Sigmoid colon (tissue), 6 donors: ENCODE measurements at regions not wholly inside any gene's neighbourhood (a gene's known extent, or its start where the extent isn't known, plus 50 kb on each side); places are given as distances from the start of the nearest gene placed in this dataset.

Source experiments
- DNase-seq: peaks from one replicate; pipeline ENCODE4 v3.0.0-alpha.2; 2019
- H3K27ac ChIP-seq, 4 donors: fragments of 200-600 bp; sonication (generic); one replicate each; pipeline ENCODE4 v1.5.1; 2016 to 2019; ENCODE audit warnings: mild to moderate bottlenecking in 1 of 4
- H3K27me3 ChIP-seq, 3 donors: fragments of 200-600 bp; sonication (generic); one replicate each; pipeline ENCODE4 v1.5.1; 2019; ENCODE audit warnings: mild to moderate bottlenecking in 1 of 3
- H3K36me3 ChIP-seq, 4 donors: fragments of 200-600 bp; sonication (generic); one replicate each; pipeline ENCODE4 v1.5.1; 2016 to 2019
- H3K4me1 ChIP-seq, 4 donors: fragments of 200-600 bp; sonication (generic); one replicate each; pipeline ENCODE4 v1.5.1; 2017 to 2019
- H3K4me3 ChIP-seq, 4 donors: fragments of 200-600 bp; sonication (generic); one replicate each; pipeline ENCODE4 v1.5.1; 2017 to 2019; ENCODE audit warnings: mild to moderate bottlenecking in 2 of 4, moderate library complexity in 1 of 4
- H3K9me3 ChIP-seq, 4 donors: fragments of 200-600 bp in 3 of 4; sonication (generic) in 3 of 4; one replicate each; pipeline versions ENCODE4 v1.5.1 to v1.6.1; 2013 to 2019
- CTCF ChIP-seq, 4 experiments: fragments of 450-650 bp in 3 of 4; fragments of 200-600 bp in 1 of 4; IDR thresholded peaks; one replicate each; pipeline ENCODE4 v1.5.1; 2016 to 2019; ENCODE audit warnings: antibody characterized with exemption in 4 of 4, mild to moderate bottlenecking in 3 of 4, moderate library complexity in 2 of 4
- EP300 ChIP-seq, 4 donors: sonication (generic); formaldehyde crosslinking; IDR thresholded peaks; one replicate each; pipeline ENCODE4 v1.6.1; 2017; ENCODE audit warnings: antibody characterized with exemption in 4 of 4
- POLR2A ChIP-seq, 2 donors: fragments of 450-650 bp; IDR thresholded peaks; one replicate each; pipeline ENCODE4 v1.6.1; 2016; ENCODE audit warnings: antibody characterized with exemption in 2 of 2, mild to moderate bottlenecking in 2 of 2, moderate library complexity in 2 of 2
- POLR2AphosphoS5 ChIP-seq, 4 donors: sonication (generic); formaldehyde crosslinking; IDR thresholded peaks; one replicate each; pipeline ENCODE4 v1.6.1; 2017; ENCODE audit warnings: antibody characterized with exemption in 4 of 4
- WGBS, 2 donors: extraction: QIAGEN DNeasy Blood & Tissue Kit; methylation state at CpG; one replicate each; pipeline ENCODE4 v1.1.7; 2013; 5-methylcytosine and 5-hydroxymethylcytosine counted together
- intact Hi-C: fragments of 100-400 bp; cut with DNase I; formaldehyde crosslinking; loops from one replicate; pipeline ENCODE4 v1.15.1; 2023
- donor health status: healthy with polysubstance abuse.
- donor health status: healthy.

GRCh38 chr14:89504091-89504490, 87.1 kb upstream of the FOXN3 start:
- WGBS, 2 donors, result 80 to 84% methylated on average over 3 of the region's 3 CpGs
- DNase-seq, result no peak
- Histone ChIP-seq H3K4me1 (peaks cover 0 to 6% (median 0%) of the 10 kb centered on the region in 4 donors), H3K9me3 (no peaks in the 10 kb centered on the region), H3K27ac (no peak overlapping the region), H3K27me3 (no peaks in the 10 kb centered on the region), H3K36me3 (peaks cover 0 to 4% (median 0%) of the 10 kb centered on the region in 4 donors), H3K4me3 (no peak overlapping the region)
- intact Hi-C loops, result no loop called here
- no peak for TF ChIP-seq POLR2AphosphoS5 (IDR thresholded peaks at IDR 0.05)
- no peak for TF ChIP-seq CTCF (IDR thresholded peaks at IDR 0.05)
- no peak for TF ChIP-seq POLR2A (IDR thresholded peaks at IDR 0.05)
- no peak for TF ChIP-seq EP300 (IDR thresholded peaks at IDR 0.05)

GRCh38 chr14:89503431-89503996, 86.5 kb upstream of the FOXN3 start:
- intact Hi-C loops, result no loop called here
- TF ChIP-seq POLR2A (IDR thresholded peaks at IDR 0.05) (no peak), EP300 (IDR thresholded peaks at IDR 0.05) (no peak), CTCF (IDR thresholded peaks at IDR 0.05) (no peak), POLR2AphosphoS5 (IDR thresholded peaks at IDR 0.05) (no peak)
- Histone ChIP-seq H3K9me3 (no peaks in the 10 kb centered on the region), H3K27ac (no peak overlapping the region), H3K4me3 (no peak overlapping the region), H3K4me1 (peaks cover 0 to 6% (median 0%) of the 10 kb centered on the region in 4 donors), H3K36me3 (peaks cover 0 to 4% (median 0%) of the 10 kb centered on the region in 4 donors), H3K27me3 (no peaks in the 10 kb centered on the region)
- 80 to 84% methylated on average over 10 of the region's 10 CpGs for WGBS, 2 donors
- DNase-seq, result no peak

- Histone ChIP-seq H3K27ac (no peak overlapping the region), H3K4me3 (no peak overlapping the region), H3K36me3 (peaks cover 0 to 4% (median 0%) of the 10 kb centered on the region in 4 donors), H3K4me1 (peaks cover 0 to 6% (median 0%) of the 10 kb centered on the region in 4 donors), H3K9me3 (no peaks in the 10 kb centered on the region), H3K27me3 (no peaks in the 10 kb centered on the region)
- intact Hi-C loops, result no loop called here
- WGBS, 2 donors, result 81 to 82% methylated on average over 5 of the region's 5 CpGs
- no peak for DNase-seq
- no peak for TF ChIP-seq POLR2A (IDR thresholded peaks at IDR 0.05)
- TF ChIP-seq EP300 (IDR thresholded peaks at IDR 0.05), result no peak
- TF ChIP-seq CTCF (IDR thresholded peaks at IDR 0.05), result no peak
- TF ChIP-seq POLR2AphosphoS5 (IDR thresholded peaks at IDR 0.05), result no peak
Measured at GRCh38 chr14:89502966-89503365, 85.9 kb upstream of the FOXN3 start.

GRCh38 chr14:89501381-89501780, 84.3 kb upstream of the FOXN3 start:
- TF ChIP-seq CTCF (IDR thresholded peaks at IDR 0.05), result no peak
- no peak for TF ChIP-seq EP300 (IDR thresholded peaks at IDR 0.05)
- no peak for TF ChIP-seq POLR2A (IDR thresholded peaks at IDR 0.05)
- TF ChIP-seq POLR2AphosphoS5 (IDR thresholded peaks at IDR 0.05), result no peak
- 96 to 97% methylated on average over 4 of the region's 4 CpGs for WGBS, 2 donors
- intact Hi-C loops, result no loop called here
- DNase-seq, result no peak
- Histone ChIP-seq H3K4me3 (no peak overlapping the region), H3K27ac (no peak overlapping the region), H3K4me1 (peaks cover 0 to 6% (median 0%) of the 10 kb centered on the region in 4 donors), H3K27me3 (no peaks in the 10 kb centered on the region), H3K36me3 (peaks cover 0 to 4% (median 0%) of the 10 kb centered on the region in 4 donors), H3K9me3 (no peaks in the 10 kb centered on the region)

GRCh38 chr14:89500303-89500702, 83.3 kb upstream of the FOXN3 start:
- Histone ChIP-seq H3K36me3 (peaks cover 0 to 4% (median 0%) of the 10 kb centered on the region in 4 donors), H3K9me3 (no peaks in the 10 kb centered on the region), H3K27ac (no peak overlapping the region), H3K4me3 (no peak overlapping the region), H3K27me3 (no peaks in the 10 kb centered on the region), H3K4me1 (peaks cover 0 to 6% (median 0%) of the 10 kb centered on the region in 4 donors)
- 94 to 98% methylated on average over 3 of the region's 3 CpGs for WGBS, 2 donors
- intact Hi-C loops, result no loop called here
- DNase-seq, result no peak
- TF ChIP-seq CTCF (IDR thresholded peaks at IDR 0.05), result no peak
- TF ChIP-seq POLR2AphosphoS5 (IDR thresholded peaks at IDR 0.05), result no peak
- TF ChIP-seq EP300 (IDR thresholded peaks at IDR 0.05), result no peak
- no peak for TF ChIP-seq POLR2A (IDR thresholded peaks at IDR 0.05)
